ENCODE measurements at regions not wholly inside any gene's neighbourhood (a gene's known extent, or its start where the extent isn't known, plus 50 kb on each side); places are given as distances from the start of the nearest gene placed in this dataset.

DNA sequence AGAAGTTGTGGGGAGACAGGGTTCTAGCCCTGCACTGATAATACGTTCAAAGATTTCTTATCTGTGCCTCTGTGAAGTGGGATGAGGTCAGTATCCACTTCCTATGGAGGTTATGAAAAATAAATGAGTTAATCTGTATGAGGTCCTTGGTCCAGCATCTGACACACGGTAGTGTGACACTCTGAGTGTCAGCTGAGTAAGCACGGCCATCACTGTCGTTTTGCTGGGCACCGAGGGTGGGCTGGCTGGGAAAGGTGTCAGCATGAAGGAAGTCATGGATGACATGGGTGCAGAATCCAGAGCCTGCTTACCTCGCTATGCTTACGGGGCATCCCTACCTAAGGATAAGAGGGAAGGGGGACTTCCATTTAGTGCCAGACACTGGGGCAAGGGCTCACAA, 150.3 kb downstream of the INHBB start:
- H3K4me3 ChIP-seq, result no peak overlapping the region
- H3K36me3 ChIP-seq, result no peaks in the 10 kb centered on the region
- H3K4me1 ChIP-seq, result no peaks in the 10 kb centered on the region
- no peak for ATAC-seq
- intact Hi-C loops (cut with DNase I), result no loop called here
- no peaks in the 10 kb centered on the region for H3K27me3 ChIP-seq (ENCODE audit: low read depth)
- no peak for DNase-seq
- H3K9me3 ChIP-seq, result no peaks in the 10 kb centered on the region
- TF ChIP-seq, protein P1, sequence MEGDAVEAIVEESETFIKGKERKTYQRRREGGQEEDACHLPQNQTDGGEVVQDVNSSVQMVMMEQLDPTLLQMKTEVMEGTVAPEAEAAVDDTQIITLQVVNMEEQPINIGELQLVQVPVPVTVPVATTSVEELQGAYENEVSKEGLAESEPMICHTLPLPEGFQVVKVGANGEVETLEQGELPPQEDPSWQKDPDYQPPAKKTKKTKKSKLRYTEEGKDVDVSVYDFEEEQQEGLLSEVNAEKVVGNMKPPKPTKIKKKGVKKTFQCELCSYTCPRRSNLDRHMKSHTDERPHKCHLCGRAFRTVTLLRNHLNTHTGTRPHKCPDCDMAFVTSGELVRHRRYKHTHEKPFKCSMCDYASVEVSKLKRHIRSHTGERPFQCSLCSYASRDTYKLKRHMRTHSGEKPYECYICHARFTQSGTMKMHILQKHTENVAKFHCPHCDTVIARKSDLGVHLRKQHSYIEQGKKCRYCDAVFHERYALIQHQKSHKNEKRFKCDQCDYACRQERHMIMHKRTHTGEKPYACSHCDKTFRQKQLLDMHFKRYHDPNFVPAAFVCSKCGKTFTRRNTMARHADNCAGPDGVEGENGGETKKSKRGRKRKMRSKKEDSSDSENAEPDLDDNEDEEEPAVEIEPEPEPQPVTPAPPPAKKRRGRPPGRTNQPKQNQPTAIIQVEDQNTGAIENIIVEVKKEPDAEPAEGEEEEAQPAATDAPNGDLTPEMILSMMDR (IDR thresholded peaks at IDR 0.05), result no peak
- H3K27ac ChIP-seq, result no peak overlapping the region

DNA sequence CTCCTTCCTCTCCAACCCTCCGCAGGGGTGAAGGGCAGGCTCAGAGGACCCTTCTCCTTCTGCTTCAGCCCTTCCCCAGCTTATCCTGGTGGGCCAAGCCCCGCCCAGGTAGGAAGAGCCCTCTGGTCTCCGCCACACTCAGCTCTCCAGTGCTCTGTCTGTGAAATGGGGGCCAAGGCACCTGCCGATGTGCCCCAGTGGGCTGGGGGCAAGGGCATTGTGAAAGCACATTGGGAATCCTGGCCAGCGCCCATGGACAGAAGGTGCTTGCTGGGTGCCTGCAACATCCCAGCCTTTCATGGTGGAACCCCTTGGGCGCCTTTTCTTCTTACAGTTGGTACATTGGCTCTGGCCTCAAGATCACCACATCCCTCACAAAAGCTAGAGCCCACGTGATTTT, 150.8 kb downstream of the INHBB start:
- H3K27me3 ChIP-seq (ENCODE audit: low read depth), result no peaks in the 10 kb centered on the region
- intact Hi-C loops (cut with DNase I), result no loop called here
- TF ChIP-seq, protein P1 (IDR thresholded peaks at IDR 0.05), result no peak
- no peaks in the 10 kb centered on the region for H3K9me3 ChIP-seq
- DNase-seq (no peak), ATAC-seq (peak in 1 of 2 donors; percentile 25)
- no peaks in the 10 kb centered on the region for H3K36me3 ChIP-seq
- H3K4me1 ChIP-seq, result no peaks in the 10 kb centered on the region
- no peak overlapping the region for H3K27ac ChIP-seq
- no peak overlapping the region for H3K4me3 ChIP-seq

DNA sequence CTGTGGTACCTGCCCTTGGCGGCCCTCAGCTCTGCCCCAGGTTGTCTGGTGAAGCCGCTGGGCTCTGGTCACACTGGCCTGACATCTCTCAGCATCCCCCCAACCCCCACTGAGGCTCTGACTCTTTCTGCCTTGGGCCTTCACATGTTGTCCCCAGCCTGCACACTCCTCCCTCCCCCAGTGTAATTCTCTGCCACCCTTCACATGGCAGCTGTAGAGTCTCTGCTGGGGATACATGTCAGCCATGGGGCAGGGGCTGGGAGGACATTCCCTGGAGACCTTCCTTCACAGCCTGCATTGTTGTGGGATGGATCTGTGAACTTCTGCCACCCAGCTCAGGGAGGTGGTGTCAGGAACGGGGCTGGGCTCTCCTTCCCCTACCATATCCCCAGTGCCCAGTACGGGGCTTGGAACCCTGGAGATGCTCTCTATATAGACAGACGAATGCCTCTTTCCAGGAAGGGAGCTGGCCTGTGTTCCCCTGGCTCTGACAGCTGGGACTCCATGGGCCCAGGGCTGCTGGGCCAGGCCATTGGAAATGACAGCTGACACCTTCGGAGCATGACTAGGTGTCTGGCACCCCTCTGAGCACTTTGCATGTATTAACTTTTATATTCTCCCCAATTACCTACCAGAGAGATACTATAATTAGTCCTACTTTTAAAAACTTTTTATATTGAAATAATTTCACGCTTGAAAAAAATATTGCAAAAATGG, 151.5 kb downstream of the INHBB start:
- intact Hi-C loops (cut with DNase I), result no loop called here
- TF ChIP-seq, protein P1 (IDR thresholded peaks at IDR 0.05), result no peak
- Histone ChIP-seq H3K36me3 (no peaks in the 10 kb centered on the region), H3K9me3 (no peaks in the 10 kb centered on the region), H3K27ac (no peak overlapping the region), H3K27me3 (ENCODE audit: low read depth) (no peaks in the 10 kb centered on the region), H3K4me3 (no peak overlapping the region), H3K4me1 (no peaks in the 10 kb centered on the region)
- ATAC-seq (no peak), DNase-seq (no peak)

DNA sequence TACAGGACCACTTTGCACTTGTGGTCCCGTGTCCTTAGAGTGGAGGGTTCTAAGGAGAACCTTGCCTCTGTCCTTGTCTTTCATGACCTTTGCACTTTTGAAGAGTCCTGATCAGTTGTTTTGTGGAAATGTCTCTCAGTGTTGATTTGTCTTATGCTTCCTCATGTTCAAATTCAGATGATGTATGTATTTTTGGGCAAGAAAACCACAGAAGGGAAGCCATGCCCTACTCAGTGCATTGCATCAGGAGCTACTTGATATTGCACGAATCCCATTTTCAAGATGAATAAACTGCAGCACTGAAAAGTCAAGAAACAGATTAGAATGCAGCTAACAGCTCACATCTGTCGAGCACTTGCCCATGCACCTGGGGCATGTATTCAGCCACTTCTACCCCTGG, 152.2 kb downstream of the INHBB start:
- H3K4me1 ChIP-seq, result no peaks in the 10 kb centered on the region
- no peak for ATAC-seq
- no peaks in the 10 kb centered on the region for H3K36me3 ChIP-seq
- H3K27ac ChIP-seq, result no peak overlapping the region
- TF ChIP-seq, protein P1 (IDR thresholded peaks at IDR 0.05), result no peak
- no peaks in the 10 kb centered on the region for H3K27me3 ChIP-seq (ENCODE audit: low read depth)
- intact Hi-C loops (cut with DNase I), result no loop called here
- H3K4me3 ChIP-seq, result no peak overlapping the region
- DNase-seq, result no peak
- no peaks in the 10 kb centered on the region for H3K9me3 ChIP-seq

DNA sequence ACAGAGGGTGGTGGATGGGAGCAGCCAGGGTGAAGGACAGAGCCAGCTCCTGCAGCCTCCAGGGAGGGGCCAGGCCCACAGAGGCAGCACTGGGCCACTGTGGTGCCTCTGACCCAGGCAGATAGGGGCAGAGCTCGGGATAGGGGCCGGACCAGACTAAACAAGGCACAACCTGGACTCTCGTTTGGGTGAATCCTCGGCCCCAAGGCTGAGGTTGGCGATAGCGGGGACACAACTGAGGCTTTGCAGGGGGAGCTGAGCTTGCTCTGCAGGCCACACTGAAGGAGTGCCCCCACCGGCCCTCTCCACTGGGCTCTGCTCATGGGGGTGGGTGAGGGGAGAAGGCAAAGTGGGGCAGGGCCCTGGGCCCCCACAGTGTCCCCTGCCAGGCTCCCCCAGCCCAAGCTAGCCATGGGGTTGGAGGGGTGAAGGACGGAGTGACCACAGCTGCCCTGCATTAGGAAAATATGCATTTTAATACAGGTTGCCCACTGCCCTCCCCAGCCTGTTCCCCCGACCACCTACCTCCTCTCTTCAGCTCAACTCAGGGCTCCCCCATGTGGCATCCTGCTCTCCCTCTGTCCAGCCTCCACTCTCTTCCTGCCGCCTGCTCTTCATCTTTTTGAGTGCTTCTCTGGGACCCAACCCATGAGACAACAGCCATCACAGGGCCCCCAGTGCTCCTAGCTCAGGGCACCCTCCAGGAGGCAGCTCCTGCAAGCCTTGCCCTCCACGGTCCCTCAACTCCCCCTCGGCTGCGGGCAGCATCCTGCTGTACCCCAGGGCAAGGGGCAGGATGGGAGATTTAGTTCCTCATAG, 152.8 kb downstream of the INHBB start:
- intact Hi-C loops (cut with DNase I), result no loop called here
- Histone ChIP-seq H3K27ac (no peak overlapping the region), H3K4me3 (no peak overlapping the region), H3K27me3 (ENCODE audit: low read depth) (no peaks in the 10 kb centered on the region), H3K4me1 (no peaks in the 10 kb centered on the region), H3K36me3 (no peaks in the 10 kb centered on the region), H3K9me3 (no peaks in the 10 kb centered on the region)
- no peak for DNase-seq
- peak in 1 of 2 donors; percentile 22 for ATAC-seq
- TF ChIP-seq, protein P1 (IDR thresholded peaks at IDR 0.05), result no peak
